ENCODE measurements at regions not wholly inside any gene's neighbourhood (a gene's known extent, or its start where the extent isn't known, plus 50 kb on each side); places are given as distances from the start of the nearest gene placed in this dataset.
"Not testable (repeated sequence)": the region's sequence is repeated elsewhere in the genome, so short reads cannot be mapped to it uniquely, and the experiment has no call there.

DNA sequence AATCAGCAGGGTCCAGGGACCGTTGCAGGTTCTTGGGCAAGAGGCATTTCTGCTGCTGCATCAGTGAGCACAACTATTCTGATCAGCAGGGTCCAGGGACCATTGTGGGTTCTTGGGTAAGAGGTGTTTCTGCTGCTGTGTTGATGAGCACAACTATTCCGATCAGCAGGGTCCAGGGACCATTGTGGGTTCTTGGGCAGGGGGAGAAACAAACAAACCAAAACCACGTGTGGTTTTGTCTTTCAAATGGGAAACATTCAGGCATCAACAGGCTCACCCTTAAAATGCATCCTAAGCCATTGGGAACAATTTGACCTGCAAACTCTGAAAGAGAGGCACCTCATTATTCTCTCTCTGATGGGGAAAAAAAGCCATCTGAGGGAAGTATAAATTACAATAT, 377.4 kb downstream of the OMA1 start:
- TF ChIP-seq, protein P1, sequence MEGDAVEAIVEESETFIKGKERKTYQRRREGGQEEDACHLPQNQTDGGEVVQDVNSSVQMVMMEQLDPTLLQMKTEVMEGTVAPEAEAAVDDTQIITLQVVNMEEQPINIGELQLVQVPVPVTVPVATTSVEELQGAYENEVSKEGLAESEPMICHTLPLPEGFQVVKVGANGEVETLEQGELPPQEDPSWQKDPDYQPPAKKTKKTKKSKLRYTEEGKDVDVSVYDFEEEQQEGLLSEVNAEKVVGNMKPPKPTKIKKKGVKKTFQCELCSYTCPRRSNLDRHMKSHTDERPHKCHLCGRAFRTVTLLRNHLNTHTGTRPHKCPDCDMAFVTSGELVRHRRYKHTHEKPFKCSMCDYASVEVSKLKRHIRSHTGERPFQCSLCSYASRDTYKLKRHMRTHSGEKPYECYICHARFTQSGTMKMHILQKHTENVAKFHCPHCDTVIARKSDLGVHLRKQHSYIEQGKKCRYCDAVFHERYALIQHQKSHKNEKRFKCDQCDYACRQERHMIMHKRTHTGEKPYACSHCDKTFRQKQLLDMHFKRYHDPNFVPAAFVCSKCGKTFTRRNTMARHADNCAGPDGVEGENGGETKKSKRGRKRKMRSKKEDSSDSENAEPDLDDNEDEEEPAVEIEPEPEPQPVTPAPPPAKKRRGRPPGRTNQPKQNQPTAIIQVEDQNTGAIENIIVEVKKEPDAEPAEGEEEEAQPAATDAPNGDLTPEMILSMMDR (IDR thresholded peaks at IDR 0.05; ENCODE audit: borderline replicate concordance, extremely low read depth, low read length, poor library complexity, severe bottlenecking) = not testable (repeated sequence)
- not testable (repeated sequence) for TF ChIP-seq EZH2 (IDR thresholded peaks at IDR 0.05; ENCODE audit: borderline replicate concordance, low read depth, low read length, severe bottlenecking)

Data from DND-41 (cell line).